ENCODE measurements at regions not wholly inside any gene's neighbourhood (a gene's known extent, or its start where the extent isn't known, plus 50 kb on each side); places are given as distances from the start of the nearest gene placed in this dataset.

DNA sequence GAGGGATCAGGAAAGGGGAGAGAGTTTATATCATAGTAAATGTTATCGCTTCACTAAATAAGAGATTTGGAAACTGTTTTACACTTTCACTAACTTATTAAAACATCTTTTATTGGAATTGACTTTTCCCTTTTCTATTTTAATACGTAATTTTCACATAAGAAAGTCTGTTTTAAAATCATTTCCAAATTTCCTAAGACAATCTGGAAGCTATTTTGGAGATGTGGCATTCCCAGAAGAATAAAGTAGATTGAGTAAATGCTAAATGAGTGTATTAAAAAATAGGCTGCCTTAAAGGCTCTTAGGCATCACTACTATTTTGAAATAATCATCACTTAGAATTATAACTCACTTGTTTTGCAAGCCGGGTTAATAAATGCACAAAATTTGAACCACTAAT lies 763.5 kb downstream of the EDEM1 start:
- TF ChIP-seq, protein P1, sequence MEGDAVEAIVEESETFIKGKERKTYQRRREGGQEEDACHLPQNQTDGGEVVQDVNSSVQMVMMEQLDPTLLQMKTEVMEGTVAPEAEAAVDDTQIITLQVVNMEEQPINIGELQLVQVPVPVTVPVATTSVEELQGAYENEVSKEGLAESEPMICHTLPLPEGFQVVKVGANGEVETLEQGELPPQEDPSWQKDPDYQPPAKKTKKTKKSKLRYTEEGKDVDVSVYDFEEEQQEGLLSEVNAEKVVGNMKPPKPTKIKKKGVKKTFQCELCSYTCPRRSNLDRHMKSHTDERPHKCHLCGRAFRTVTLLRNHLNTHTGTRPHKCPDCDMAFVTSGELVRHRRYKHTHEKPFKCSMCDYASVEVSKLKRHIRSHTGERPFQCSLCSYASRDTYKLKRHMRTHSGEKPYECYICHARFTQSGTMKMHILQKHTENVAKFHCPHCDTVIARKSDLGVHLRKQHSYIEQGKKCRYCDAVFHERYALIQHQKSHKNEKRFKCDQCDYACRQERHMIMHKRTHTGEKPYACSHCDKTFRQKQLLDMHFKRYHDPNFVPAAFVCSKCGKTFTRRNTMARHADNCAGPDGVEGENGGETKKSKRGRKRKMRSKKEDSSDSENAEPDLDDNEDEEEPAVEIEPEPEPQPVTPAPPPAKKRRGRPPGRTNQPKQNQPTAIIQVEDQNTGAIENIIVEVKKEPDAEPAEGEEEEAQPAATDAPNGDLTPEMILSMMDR (IDR thresholded peaks at IDR 0.05; ENCODE audit: unreplicated experiment), result no peak
- Mint-ChIP-seq H3K36me3 (ENCODE audit: low read depth, unreplicated experiment) (no peaks in the 10 kb centered on the region), H3K4me1 (ENCODE audit: unreplicated experiment) (no peaks in the 10 kb centered on the region), H3K9me3 (ENCODE audit: unreplicated experiment) (peaks cover 4% of the 10 kb centered on the region), H3K4me3 (ENCODE audit: unreplicated experiment) (no peak overlapping the region), H3K27me3 (ENCODE audit: unreplicated experiment) (no peaks in the 10 kb centered on the region), H3K27ac (ENCODE audit: unreplicated experiment) (no peak overlapping the region)
- DNase-seq (ENCODE audit: low spot score), result no peak

DNA sequence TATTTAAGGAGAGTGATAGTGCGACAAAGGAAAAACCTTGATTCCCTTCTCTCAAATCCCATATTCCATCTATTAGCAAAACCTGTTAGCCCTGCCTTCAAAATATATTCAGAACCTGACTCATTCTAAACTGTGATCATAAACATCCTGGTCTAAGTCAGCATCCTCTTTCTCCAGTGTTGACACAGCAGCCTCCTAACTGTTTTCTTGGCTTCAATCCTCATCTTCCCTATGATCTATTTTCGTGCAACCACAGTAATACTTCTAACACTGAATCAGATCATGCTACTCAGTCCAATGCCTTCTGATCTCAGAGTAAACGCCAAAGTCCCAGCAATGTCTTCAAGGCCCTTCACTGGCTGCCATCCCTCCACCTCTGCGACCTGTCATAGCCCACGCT lies 785.1 kb downstream of the EDEM1 start:
- Mint-ChIP-seq H3K9me3 (ENCODE audit: unreplicated experiment) (peaks cover 30% of the 10 kb centered on the region), H3K4me1 (ENCODE audit: unreplicated experiment) (no peaks in the 10 kb centered on the region), H3K27me3 (ENCODE audit: unreplicated experiment) (peaks cover 7% of the 10 kb centered on the region), H3K4me3 (ENCODE audit: unreplicated experiment) (no peak overlapping the region), H3K27ac (ENCODE audit: unreplicated experiment) (no peak overlapping the region), H3K36me3 (ENCODE audit: low read depth, unreplicated experiment) (no peaks in the 10 kb centered on the region)
- no peak for DNase-seq (ENCODE audit: low spot score)
- TF ChIP-seq, protein P1 (IDR thresholded peaks at IDR 0.05; ENCODE audit: unreplicated experiment), result no peak

DNA sequence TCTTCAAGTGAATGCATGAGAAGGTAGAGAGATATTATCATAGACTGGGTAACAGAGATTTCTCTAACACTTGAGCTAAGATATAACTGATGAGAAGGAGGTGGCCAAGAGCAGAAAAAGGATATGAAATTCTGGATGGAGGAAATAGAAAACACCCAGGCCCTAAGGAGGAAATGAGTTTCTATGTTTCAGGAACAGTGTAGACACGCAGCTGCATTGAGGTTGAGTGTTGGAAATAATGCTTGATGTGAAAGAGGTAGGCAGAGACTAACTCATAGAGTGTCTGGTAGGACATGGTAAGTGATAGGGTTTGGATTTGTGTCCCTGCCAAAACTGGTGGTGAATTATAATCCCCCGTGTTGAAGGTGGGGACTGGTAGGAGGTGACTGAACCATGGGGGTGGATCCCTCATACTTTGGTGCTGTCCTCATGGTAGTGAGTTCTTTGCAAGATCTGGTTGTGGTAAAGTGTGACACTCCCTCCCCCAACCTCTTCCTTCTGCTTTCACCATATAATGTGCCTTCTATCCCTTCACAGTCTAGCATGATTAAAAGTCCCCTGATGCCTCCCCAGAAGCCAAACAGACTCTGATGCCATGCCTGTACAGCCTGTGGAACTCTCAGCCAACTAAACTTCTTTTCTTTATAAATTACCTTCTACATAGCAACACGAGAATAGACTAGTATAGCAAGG lies 787.3 kb downstream of the EDEM1 start:
- Mint-ChIP-seq H3K9me3 (ENCODE audit: unreplicated experiment) (peaks cover 18% of the 10 kb centered on the region), H3K27ac (ENCODE audit: unreplicated experiment) (no peak overlapping the region), H3K27me3 (ENCODE audit: unreplicated experiment) (peaks cover 4% of the 10 kb centered on the region), H3K4me1 (ENCODE audit: unreplicated experiment) (no peaks in the 10 kb centered on the region), H3K4me3 (ENCODE audit: unreplicated experiment) (no peak overlapping the region), H3K36me3 (ENCODE audit: low read depth, unreplicated experiment) (no peaks in the 10 kb centered on the region)
- TF ChIP-seq, protein P1 (IDR thresholded peaks at IDR 0.05; ENCODE audit: unreplicated experiment), result no peak
- no peak for DNase-seq (ENCODE audit: low spot score)

DNA sequence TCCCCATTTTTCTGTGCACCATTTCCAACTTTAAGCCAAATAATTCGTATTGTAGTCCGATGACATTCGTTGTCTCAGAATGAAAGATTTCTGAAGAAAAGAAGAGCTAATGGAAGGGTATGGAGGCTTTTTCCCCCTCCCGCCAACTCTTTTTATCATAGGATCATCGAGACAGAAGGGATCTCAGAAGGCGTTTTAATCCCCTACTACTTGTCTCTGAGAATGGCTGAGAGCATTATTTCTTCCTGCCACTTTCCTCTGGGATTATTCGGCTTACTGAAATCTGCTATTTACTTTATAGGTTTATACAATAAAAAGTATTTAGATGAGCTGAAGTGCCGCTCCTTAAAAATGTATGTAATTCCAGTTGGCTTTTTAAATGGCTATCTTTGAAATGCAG lies 789.8 kb downstream of the EDEM1 start:
- H3K36me3 Mint-ChIP-seq (ENCODE audit: low read depth, unreplicated experiment), result no peaks in the 10 kb centered on the region
- no peaks in the 10 kb centered on the region for H3K4me1 Mint-ChIP-seq (ENCODE audit: unreplicated experiment)
- H3K27me3 Mint-ChIP-seq (ENCODE audit: unreplicated experiment), result peaks cover 3% of the 10 kb centered on the region
- H3K27ac Mint-ChIP-seq (ENCODE audit: unreplicated experiment), result no peak overlapping the region
- peaks cover 27% of the 10 kb centered on the region for H3K9me3 Mint-ChIP-seq (ENCODE audit: unreplicated experiment)
- no peak overlapping the region for H3K4me3 Mint-ChIP-seq (ENCODE audit: unreplicated experiment)
- TF ChIP-seq, protein P1 (IDR thresholded peaks at IDR 0.05; ENCODE audit: unreplicated experiment), result no peak
- no peak for DNase-seq (ENCODE audit: low spot score)

DNA sequence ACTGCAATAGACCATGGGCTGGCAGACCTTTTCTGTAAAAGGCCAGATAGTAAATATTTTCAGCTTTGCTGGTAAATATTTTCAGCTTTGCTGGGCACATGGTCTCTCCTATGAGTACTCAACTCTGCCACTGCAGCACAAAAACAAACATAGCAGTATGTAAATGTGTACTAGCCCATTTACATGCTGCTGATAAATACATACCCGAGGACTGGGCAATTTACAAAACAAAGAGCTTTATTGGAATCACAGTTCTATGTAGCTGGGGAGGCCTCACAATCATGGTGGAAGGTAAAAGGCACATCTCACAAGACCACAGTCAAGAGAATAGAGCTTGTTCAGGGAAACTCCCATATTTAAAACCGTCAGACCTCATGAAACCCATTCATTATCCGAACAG lies 793.0 kb downstream of the EDEM1 start:
- no peaks in the 10 kb centered on the region for H3K36me3 Mint-ChIP-seq (ENCODE audit: low read depth, unreplicated experiment)
- H3K4me1 Mint-ChIP-seq (ENCODE audit: unreplicated experiment), result no peaks in the 10 kb centered on the region
- no peak overlapping the region for H3K27ac Mint-ChIP-seq (ENCODE audit: unreplicated experiment)
- peaks cover 3% of the 10 kb centered on the region for H3K27me3 Mint-ChIP-seq (ENCODE audit: unreplicated experiment)
- H3K4me3 Mint-ChIP-seq (ENCODE audit: unreplicated experiment), result no peak overlapping the region
- DNase-seq (ENCODE audit: low spot score), result no peak
- TF ChIP-seq, protein P1 (IDR thresholded peaks at IDR 0.05; ENCODE audit: unreplicated experiment), result no peak
- H3K9me3 Mint-ChIP-seq (ENCODE audit: unreplicated experiment), result peaks cover 17% of the 10 kb centered on the region
